Adrenal gland (tissue), 9 donors: ENCODE measurements at regions not wholly inside any gene's neighbourhood (a gene's known extent, or its start where the extent isn't known, plus 50 kb on each side); places are given as distances from the start of the nearest gene placed in this dataset.

Source experiments
- DNase-seq, 7 donors: peaks; one replicate each; pipeline ENCODE4 v3.0.0-alpha.2; 2019 to 2020
- H3K27ac ChIP-seq, 5 donors: fragments of 200-600 bp; sonication (generic) in 4 of 5; 1 replicate in 3 of 5; 2 replicates in 2 of 5; pipeline versions ENCODE4 v1.5.1 to v1.8.0; 2016 to 2020; ENCODE audit warnings: mild to moderate bottlenecking in 1 of 5
- H3K27me3 ChIP-seq: fragments of 200-600 bp; 2 replicates; pipeline ENCODE4 v1.8.0; 2021
- H3K36me3 ChIP-seq, 2 donors: fragments of 200-600 bp; replicated peaks in 1 of 2; 1 replicate in 1 of 2; 2 replicates in 1 of 2; pipeline versions ENCODE4 v1.5.1 to v1.8.0; 2018 to 2022
- H3K4me1 ChIP-seq, 2 donors: fragments of 200-600 bp; replicated peaks in 1 of 2; 1 replicate in 1 of 2; 2 replicates in 1 of 2; pipeline versions ENCODE4 v1.5.1 to v1.8.0; 2018 to 2021
- H3K4me3 ChIP-seq, 4 donors: fragments of 200-600 bp; sonication (generic) in 3 of 4; one replicate each; pipeline ENCODE4 v1.5.1; 2016 to 2018
- H3K9me3 ChIP-seq, 3 donors: fragments of 200-600 bp; sonication (generic) in 1 of 3; replicated peaks in 1 of 3; 1 replicate in 2 of 3; 2 replicates in 1 of 3; pipeline versions ENCODE4 v1.5.1 to v1.8.0; 2016 to 2021
- POLR2A ChIP-seq, 2 donors: fragments of 450-650 bp; IDR thresholded peaks; one replicate each; pipeline ENCODE4 v1.6.1; 2017; ENCODE audit warnings: antibody characterized with exemption in 2 of 2, mild to moderate bottlenecking in 2 of 2, moderate library complexity in 1 of 2
- WGBS, 4 donors: extraction: QIAGEN DNeasy Blood & Tissue Kit in 2 of 4; methylation state at CpG; one replicate each; pipeline versions ENCODE4 v1.1.5 to v1.1.7; 2013 to 2017; 5-methylcytosine and 5-hydroxymethylcytosine counted together
- intact Hi-C, 2 donors: fragments of 100-400 bp; cut with DNase I; formaldehyde crosslinking; loops; one replicate each; pipeline versions ENCODE4 v1.14.1 to v1.15.0; 2022 to 2023
- TF ChIP-seq, protein P1 (sequence below), 6 experiments: fragments of 450-650 bp in 4 of 6; fragments of 200-600 bp in 2 of 6; sonication (generic) in 1 of 6; IDR thresholded peaks; 1 replicate in 5 of 6; 2 replicates in 1 of 6; pipeline versions ENCODE4 v1.5.1 to v1.8.0; 2016 to 2021; ENCODE audit warnings: antibody characterized with exemption in 6 of 6, mild to moderate bottlenecking in 2 of 6, moderate library complexity in 1 of 6
- donor health status: healthy with polysubstance abuse.
- donor health status: Bipolar disorder and iron deficiency.
- donor health status: DM: yes; HTN: yes; CAD: no.
- donor health status: DM: no; HTN: no; CAD: no.
- donor health status: DM: no; HTN: no; CAD: no.

DNA sequence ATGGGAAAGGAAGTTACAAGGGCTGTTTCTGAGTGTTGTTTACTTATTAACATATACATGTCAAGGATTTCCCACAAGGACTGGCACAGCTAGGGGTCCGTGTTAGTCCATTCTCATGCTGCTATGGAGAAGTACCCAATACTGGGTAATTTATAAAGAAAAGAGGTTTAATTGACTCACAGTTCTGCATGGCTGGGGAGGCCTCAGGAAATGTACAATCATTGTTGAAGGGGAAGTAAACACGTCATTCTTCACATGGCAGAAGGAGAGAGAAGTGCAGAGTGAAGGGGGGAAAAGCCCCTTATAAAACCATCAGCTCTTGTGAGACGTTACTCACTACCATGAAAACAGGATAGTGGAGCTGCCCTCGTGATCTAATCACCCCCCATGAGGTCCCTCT lies 128.9 kb upstream of the CELF4 start:
- 32 to 41% (median 34%) methylated on average over 4 of the region's 4 CpGs for WGBS, 4 donors
- H3K27me3 ChIP-seq, result no peaks in the 10 kb centered on the region
- H3K4me1 ChIP-seq, result no peaks in the 10 kb centered on the region
- intact Hi-C loops, result no loop called here
- no peak overlapping the region for H3K4me3 ChIP-seq
- H3K9me3 ChIP-seq, result no peaks in the 10 kb centered on the region
- DNase-seq, result no peak
- H3K27ac ChIP-seq, result no peak overlapping the region
- TF ChIP-seq, protein P1, sequence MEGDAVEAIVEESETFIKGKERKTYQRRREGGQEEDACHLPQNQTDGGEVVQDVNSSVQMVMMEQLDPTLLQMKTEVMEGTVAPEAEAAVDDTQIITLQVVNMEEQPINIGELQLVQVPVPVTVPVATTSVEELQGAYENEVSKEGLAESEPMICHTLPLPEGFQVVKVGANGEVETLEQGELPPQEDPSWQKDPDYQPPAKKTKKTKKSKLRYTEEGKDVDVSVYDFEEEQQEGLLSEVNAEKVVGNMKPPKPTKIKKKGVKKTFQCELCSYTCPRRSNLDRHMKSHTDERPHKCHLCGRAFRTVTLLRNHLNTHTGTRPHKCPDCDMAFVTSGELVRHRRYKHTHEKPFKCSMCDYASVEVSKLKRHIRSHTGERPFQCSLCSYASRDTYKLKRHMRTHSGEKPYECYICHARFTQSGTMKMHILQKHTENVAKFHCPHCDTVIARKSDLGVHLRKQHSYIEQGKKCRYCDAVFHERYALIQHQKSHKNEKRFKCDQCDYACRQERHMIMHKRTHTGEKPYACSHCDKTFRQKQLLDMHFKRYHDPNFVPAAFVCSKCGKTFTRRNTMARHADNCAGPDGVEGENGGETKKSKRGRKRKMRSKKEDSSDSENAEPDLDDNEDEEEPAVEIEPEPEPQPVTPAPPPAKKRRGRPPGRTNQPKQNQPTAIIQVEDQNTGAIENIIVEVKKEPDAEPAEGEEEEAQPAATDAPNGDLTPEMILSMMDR (IDR thresholded peaks at IDR 0.05), result no peak
- no peak for TF ChIP-seq POLR2A (IDR thresholded peaks at IDR 0.05)
- no peaks in the 10 kb centered on the region for H3K36me3 ChIP-seq

DNA sequence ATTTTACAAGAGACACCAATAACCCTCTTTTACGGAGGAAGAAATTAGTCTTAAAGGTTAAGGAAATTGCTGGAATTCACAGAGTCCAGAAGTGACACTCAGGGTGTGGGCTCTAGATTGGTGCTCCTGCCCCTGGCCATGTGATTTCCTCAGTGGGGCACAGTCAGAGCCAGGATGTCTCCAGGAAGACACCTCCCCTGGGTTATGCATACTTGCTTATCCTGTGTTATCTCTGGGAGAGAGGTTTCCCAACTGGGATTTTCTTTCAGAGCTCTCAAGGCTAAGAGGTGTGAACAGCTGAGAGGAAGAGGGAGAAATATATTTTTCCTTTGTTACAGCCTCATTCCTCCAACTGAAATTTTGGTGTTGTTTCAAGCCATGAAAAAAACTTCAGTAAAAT lies 125.6 kb upstream of the CELF4 start:
- intact Hi-C loops, result no loop called here
- no peak overlapping the region for H3K4me3 ChIP-seq
- TF ChIP-seq POLR2A (IDR thresholded peaks at IDR 0.05), result no peak
- no peak for DNase-seq
- no peak overlapping the region for H3K27ac ChIP-seq
- no peaks in the 10 kb centered on the region for H3K36me3 ChIP-seq
- WGBS, 4 donors, result 61 to 86% (median 74%) methylated on average over 1 of the region's 1 CpG
- H3K9me3 ChIP-seq, result no peaks in the 10 kb centered on the region
- H3K27me3 ChIP-seq, result no peaks in the 10 kb centered on the region
- H3K4me1 ChIP-seq, result no peaks in the 10 kb centered on the region

DNA sequence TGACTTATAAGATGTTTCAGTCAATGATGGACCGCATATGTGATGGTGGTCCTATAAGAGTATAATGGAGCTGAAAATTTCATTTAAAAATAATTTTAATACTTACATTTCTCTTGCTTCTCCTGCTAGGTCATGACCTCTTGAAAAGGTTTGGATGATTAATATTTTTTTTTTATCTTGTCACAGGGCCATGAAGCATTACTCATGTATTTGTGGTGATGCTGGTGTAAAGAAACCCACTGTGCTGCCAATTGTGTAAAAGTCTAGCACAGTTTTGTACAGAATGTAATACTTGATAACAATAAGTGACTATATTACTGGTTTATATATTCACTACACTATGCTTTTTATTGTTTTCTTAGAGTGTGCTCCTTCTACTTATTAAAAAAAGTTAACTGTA lies 124.2 kb upstream of the CELF4 start:
- intact Hi-C loops, result no loop called here
- WGBS, 4 donors, result 96 to 100% (median 97%) methylated on average over 1 of the region's 1 CpG
- no peak overlapping the region for H3K4me3 ChIP-seq
- DNase-seq, result no peak
- TF ChIP-seq, protein P1 (IDR thresholded peaks at IDR 0.05), result no peak
- TF ChIP-seq POLR2A (IDR thresholded peaks at IDR 0.05), result no peak
- no peaks in the 10 kb centered on the region for H3K27me3 ChIP-seq
- H3K9me3 ChIP-seq, result no peaks in the 10 kb centered on the region
- no peaks in the 10 kb centered on the region for H3K4me1 ChIP-seq
- no peak overlapping the region for H3K27ac ChIP-seq
- no peaks in the 10 kb centered on the region for H3K36me3 ChIP-seq

DNA sequence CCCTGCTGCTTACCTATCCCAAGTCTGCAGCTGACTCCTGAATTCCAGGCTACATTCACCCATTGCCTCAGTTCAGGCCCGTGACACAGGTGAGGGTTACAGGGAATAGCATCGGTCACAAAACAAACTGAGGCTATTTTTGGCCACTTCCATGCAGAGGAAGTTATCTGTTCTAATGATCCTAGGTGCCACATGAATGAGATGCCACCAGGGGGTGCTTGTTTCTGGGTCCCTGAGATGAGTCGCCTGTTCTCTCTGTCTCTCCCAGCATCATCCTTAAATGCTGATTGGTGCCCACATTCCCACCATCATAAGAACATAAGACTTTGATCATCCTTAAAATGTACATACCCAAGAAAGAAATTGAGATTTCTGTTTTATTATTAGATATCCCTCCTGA lies 119.0 kb upstream of the CELF4 start:
- Histone ChIP-seq H3K4me3 (no peak overlapping the region), H3K4me1 (no peaks in the 10 kb centered on the region), H3K27me3 (no peaks in the 10 kb centered on the region), H3K36me3 (no peaks in the 10 kb centered on the region), H3K9me3 (no peaks in the 10 kb centered on the region), H3K27ac (no peak overlapping the region)
- intact Hi-C loops, result no loop called here
- DNase-seq, result no peak
- TF ChIP-seq POLR2A (IDR thresholded peaks at IDR 0.05), result no peak
- TF ChIP-seq, protein P1 (IDR thresholded peaks at IDR 0.05), result no peak
- WGBS, 4 donors, result 69 to 90% (median 74%) methylated on average over 3 of the region's 3 CpGs

DNA sequence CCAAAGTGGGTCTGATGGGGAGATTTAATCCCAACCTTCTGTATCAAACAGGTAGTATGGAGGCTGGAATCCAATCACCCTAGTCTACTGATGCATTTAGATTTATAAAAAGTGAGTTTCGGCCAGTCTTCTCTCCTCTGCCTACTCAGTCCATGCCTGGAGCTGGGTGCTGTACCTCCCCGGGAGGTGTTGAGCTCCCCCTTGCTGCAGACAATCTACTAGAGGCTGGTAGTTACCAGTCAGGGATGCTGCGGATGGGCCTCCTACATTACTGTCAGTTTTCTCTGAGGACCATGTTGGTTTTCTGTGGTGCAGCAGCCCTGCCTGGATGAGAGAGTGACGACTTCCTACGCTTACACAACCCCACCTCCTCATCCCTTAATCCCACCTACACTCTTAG lies 118.6 kb upstream of the CELF4 start:
- TF ChIP-seq POLR2A (IDR thresholded peaks at IDR 0.05), result no peak
- TF ChIP-seq, protein P1 (IDR thresholded peaks at IDR 0.05), result no peak
- H3K9me3 ChIP-seq, result no peaks in the 10 kb centered on the region
- H3K27ac ChIP-seq, result no peak overlapping the region
- no peak for DNase-seq
- no peaks in the 10 kb centered on the region for H3K27me3 ChIP-seq
- 75 to 78% (median 77%) methylated on average over 5 of the region's 5 CpGs for WGBS, 4 donors
- H3K36me3 ChIP-seq, result no peaks in the 10 kb centered on the region
- intact Hi-C loops, result no loop called here
- no peak overlapping the region for H3K4me3 ChIP-seq
- H3K4me1 ChIP-seq, result no peaks in the 10 kb centered on the region
